SJSA1 (cell line): ENCODE measurements at regions not wholly inside any gene's neighbourhood (a gene's known extent, or its start where the extent isn't known, plus 50 kb on each side); places are given as distances from the start of the nearest gene placed in this dataset.

ENCODE experiments used
- DNase-seq, 2 experiments: peaks; one replicate each; pipeline ENCODE4 v3.0.0-alpha.2; 2015 to 2020; ENCODE audit warnings: low spot score in 2 of 2, low read depth in 1 of 2
- H3K27ac ChIP-seq: fragments of 250-450 bp; sonication (Bioruptor Pico); 2 replicates; pipeline ENCODE4 v1.5.1; 2020; ENCODE audit warnings: mild to moderate bottlenecking, moderate library complexity
- H3K27me3 ChIP-seq: fragments of 250-450 bp; sonication (Bioruptor Pico); replicated peaks from 2 replicates; pipeline ENCODE4 v1.5.1; 2020; ENCODE audit warnings: mild to moderate bottlenecking, moderate library complexity
- H3K36me3 ChIP-seq: fragments of 250-450 bp; sonication (Bioruptor Pico); 2 replicates; pipeline ENCODE4 v1.5.1; 2020; ENCODE audit warnings: mild to moderate bottlenecking
- H3K4me1 ChIP-seq: fragments of 250-450 bp; sonication (Bioruptor Pico); replicated peaks from 2 replicates; pipeline ENCODE4 v1.6.1; 2021; ENCODE audit warnings: mild to moderate bottlenecking
- H3K4me3 ChIP-seq: fragments of 250-450 bp; sonication (Bioruptor Pico); 2 replicates; pipeline ENCODE4 v1.5.1; 2020; ENCODE audit warnings: mild to moderate bottlenecking
- H3K9me3 ChIP-seq: fragments of 250-450 bp; sonication (Bioruptor Pico); replicated peaks from 2 replicates; pipeline ENCODE4 v1.5.1; 2020; ENCODE audit warnings: mild to moderate bottlenecking

DNA sequence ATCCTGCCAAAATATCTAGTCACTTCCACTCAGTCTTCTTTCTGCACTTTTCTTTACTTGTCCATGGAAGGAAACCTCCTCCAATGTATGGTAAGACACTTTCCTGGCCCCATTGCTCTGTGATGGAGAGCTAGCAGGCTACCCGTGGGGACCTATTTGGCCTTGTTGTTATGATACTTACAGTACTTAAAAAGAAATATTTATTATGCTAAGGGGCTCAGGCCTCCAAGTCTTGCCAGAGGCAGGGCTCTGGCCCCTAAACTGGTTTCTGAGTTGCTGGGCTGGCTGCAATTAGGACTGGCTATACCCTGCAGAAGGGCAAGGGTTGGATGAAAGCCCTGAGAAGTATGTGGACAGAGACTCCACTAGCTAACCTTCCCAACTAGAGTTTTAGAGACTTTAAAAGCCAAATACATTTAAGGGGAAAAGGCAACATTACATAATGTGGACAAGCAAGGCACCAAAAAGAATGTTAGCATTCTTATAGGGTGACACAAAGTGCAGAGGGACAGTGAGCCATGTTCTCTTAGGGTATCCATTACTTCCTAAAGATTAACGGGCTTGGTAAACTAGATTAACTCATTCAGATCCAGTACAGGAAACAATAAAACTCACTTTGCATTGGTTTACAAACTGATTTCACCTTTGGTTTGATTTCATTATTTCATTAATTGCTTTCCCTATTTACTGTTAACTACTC lies 84.9 kb upstream of the INHBA start:
- no peak for DNase-seq
- Histone ChIP-seq H3K4me3 (no peak overlapping the region), H3K27ac (no peak overlapping the region), H3K27me3 (no peaks in the 10 kb centered on the region), H3K36me3 (no peaks in the 10 kb centered on the region), H3K9me3 (no peaks in the 10 kb centered on the region), H3K4me1 (no peaks in the 10 kb centered on the region)

DNA sequence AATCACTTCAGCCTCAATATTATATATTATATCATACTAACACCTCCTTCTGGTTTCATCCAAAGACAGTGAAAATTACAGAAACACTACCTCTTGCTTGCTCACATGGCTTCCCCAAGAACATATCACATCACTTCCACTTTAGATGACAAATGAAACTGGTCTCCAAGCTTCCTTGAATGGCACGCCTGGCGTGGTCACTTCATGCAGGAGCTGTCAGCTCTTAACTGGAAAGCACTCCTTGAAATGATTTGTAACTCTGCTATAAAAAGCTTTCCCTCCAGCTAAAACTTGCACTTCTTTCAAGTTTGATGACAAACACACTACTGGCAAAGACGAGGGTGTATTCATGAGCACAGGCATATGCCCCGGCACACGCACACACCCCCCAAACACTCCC lies 84.1 kb upstream of the INHBA start:
- no peak overlapping the region for H3K27ac ChIP-seq
- H3K9me3 ChIP-seq, result no peaks in the 10 kb centered on the region
- no peaks in the 10 kb centered on the region for H3K27me3 ChIP-seq
- no peaks in the 10 kb centered on the region for H3K36me3 ChIP-seq
- no peaks in the 10 kb centered on the region for H3K4me1 ChIP-seq
- no peak for DNase-seq
- no peak overlapping the region for H3K4me3 ChIP-seq

DNA sequence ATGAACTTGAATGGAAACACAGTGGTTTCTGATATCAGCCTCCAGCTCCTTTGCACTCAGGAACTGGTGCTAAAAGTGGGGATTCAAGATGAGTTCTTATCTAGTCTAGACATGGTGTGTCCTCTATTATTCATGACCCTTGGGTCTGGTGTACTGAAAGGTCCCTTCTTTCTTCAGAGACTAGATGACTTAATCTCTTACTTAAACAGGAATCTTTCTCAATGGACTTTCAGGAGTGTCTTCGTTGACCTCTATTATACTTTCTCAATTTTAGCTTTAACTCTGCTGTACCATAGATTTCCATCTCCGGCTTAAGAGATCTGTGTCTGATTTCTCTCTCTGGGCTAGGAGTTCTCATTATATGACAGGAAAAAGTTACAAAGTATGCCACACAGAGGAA lies 83.5 kb upstream of the INHBA start:
- no peak overlapping the region for H3K27ac ChIP-seq
- no peaks in the 10 kb centered on the region for H3K36me3 ChIP-seq
- H3K9me3 ChIP-seq, result no peaks in the 10 kb centered on the region
- no peaks in the 10 kb centered on the region for H3K4me1 ChIP-seq
- H3K27me3 ChIP-seq, result no peaks in the 10 kb centered on the region
- no peak for DNase-seq
- no peak overlapping the region for H3K4me3 ChIP-seq

GRCh38 chr7:41785840-41786239 lies 83.0 kb upstream of the INHBA start:
- Histone ChIP-seq H3K4me1 (no peaks in the 10 kb centered on the region), H3K36me3 (no peaks in the 10 kb centered on the region), H3K4me3 (no peak overlapping the region), H3K27ac (no peak overlapping the region), H3K27me3 (no peaks in the 10 kb centered on the region), H3K9me3 (no peaks in the 10 kb centered on the region)
- no peak for DNase-seq

DNA sequence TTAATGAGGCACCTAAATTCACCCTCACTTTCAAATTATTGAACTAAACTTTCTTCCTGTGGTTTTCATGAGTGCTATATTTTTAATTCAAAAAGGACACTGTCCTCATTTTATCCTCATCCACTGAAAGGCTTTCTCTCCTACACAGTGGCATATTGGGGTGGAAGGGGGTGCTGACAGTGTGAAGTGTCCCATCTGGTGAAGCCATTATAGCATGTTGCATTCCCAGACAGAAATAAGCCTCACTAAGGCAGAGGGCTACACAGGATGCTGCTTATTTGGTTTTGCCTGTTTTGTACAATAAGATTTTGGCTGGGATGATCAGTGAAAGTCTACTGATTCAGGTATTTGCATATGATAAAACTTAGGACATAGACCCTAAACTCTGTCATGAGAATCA lies 82.4 kb upstream of the INHBA start:
- H3K27ac ChIP-seq, result no peak overlapping the region
- H3K9me3 ChIP-seq, result no peaks in the 10 kb centered on the region
- H3K4me3 ChIP-seq, result no peak overlapping the region
- no peak for DNase-seq
- H3K36me3 ChIP-seq, result no peaks in the 10 kb centered on the region
- H3K27me3 ChIP-seq, result no peaks in the 10 kb centered on the region
- H3K4me1 ChIP-seq, result no peaks in the 10 kb centered on the region; the same call in 1 of the 2 replicates

GRCh38 chr7:41779918-41780317 lies 77.0 kb upstream of the INHBA start:
- H3K4me3 ChIP-seq, result no peak overlapping the region
- DNase-seq, result no peak
- H3K9me3 ChIP-seq, result no peaks in the 10 kb centered on the region
- H3K27me3 ChIP-seq, result no peaks in the 10 kb centered on the region
- H3K4me1 ChIP-seq, result peaks cover 6% of the 10 kb centered on the region
- H3K36me3 ChIP-seq, result no peaks in the 10 kb centered on the region
- no peak overlapping the region for H3K27ac ChIP-seq

DNA sequence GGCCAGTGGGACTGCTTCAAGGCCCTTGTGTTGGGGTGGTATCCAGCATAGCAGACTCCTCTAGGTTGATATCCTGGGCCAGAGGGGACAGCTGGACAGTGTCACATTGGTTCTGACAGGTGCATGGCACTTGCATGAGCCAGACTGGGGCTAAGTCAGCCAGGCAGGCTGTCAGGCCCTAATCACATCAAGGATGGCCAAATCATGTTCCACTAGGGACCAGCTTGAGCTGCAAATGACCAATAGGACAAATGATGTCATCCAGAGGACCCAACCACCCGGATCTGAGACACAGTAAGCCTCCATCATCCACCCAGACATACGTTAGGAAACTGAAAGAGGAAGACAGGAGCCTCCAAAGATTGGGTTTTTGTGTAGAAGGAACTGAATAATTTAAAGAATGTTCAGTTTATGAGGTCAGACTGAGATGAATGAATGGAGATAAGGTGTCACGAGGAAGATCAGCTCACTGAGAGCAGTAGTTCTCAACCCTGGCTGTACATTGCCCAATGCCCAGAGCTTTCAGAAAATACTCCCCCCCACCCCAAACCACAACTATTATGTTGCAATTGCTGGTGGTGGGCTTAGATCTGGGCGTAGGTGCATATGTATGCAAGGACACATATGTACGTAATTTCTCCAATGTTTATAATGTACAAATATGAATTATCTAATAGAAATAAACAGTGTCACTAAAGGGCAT lies 75.2 kb upstream of the INHBA start:
- no peak for DNase-seq
- Histone ChIP-seq H3K27ac (no peak overlapping the region), H3K9me3 (no peaks in the 10 kb centered on the region)

DNA sequence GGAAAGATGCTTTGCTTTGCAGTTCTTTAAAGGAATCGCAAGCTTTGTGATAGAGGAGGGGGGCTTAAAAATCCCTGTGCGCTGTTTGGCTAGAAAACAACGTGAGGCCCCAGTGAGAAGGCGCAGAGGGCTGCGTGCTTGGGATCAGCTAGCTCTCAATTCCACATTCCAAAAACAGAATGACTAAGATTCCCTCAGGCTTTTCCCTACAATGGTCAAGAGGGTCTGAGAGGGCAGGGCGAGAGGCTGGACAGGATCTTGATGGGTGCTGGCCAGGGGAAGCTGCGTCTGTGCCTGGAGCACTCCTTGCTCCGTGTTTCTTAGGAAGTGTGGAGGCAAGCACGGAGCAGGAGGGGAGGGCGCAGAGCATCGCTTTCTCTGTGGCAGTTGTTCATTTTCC lies 72.1 kb upstream of the INHBA start:
- Histone ChIP-seq H3K4me1 (peaks cover 3% of the 10 kb centered on the region), H3K4me3 (no peak overlapping the region), H3K36me3 (no peaks in the 10 kb centered on the region), H3K27me3 (no peaks in the 10 kb centered on the region), H3K27ac (no peak overlapping the region), H3K9me3 (no peaks in the 10 kb centered on the region)
- DNase-seq, result no peak

More for the DNA sequence above, 75.2 kb upstream of the INHBA start:
- Histone ChIP-seq H3K4me3 (no peak overlapping the region), H3K27me3 (no peaks in the 10 kb centered on the region), H3K4me1 (peaks cover 6% of the 10 kb centered on the region), H3K36me3 (no peaks in the 10 kb centered on the region)

DNA sequence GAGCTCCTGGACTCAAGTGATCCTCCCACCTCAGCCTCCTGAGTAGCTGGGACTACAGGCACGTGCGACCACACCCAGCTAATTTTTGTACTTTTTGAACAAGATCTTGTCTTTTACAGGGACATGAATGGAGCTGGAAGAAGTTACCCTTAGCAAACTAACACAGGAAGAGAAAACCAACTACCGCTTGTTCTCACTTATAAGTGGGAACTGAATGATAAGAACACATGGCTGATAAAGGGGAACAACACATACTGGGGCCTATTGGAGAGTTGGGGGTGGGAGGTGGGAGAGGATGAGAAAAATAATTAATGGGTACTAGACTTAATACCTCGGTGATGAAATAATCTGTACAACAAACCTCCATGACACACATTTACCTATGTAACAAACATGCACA lies 70.9 kb upstream of the INHBA start:
- no peaks in the 10 kb centered on the region for H3K27me3 ChIP-seq
- no peaks in the 10 kb centered on the region for H3K36me3 ChIP-seq
- no peak for DNase-seq
- no peaks in the 10 kb centered on the region for H3K9me3 ChIP-seq
- H3K4me3 ChIP-seq, result no peak overlapping the region
- H3K4me1 ChIP-seq, result no peaks in the 10 kb centered on the region
- H3K27ac ChIP-seq, result no peak overlapping the region

DNA sequence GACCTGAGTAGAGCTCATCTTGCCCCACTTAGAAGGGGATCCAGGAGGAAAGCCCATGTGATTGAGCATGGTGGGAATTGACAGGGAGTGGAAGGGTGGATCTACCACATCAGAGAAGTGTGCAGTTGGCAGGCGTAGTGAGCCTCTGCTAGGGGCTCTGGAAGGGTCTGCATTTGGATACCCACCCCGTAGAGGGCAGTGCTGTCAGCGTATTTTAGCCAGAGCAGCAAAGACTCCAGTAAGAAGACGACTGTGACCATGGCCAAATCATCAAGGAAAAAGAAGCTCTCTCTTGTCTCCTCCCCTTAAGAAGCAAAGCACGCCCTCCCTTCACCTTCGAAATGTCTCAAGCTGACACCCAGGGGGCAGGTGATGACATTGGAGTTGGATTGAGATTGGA lies 68.8 kb upstream of the INHBA start:
- Histone ChIP-seq H3K27ac (no peak overlapping the region), H3K9me3 (no peaks in the 10 kb centered on the region), H3K36me3 (no peaks in the 10 kb centered on the region), H3K4me1 (no peaks in the 10 kb centered on the region), H3K4me3 (no peak overlapping the region), H3K27me3 (no peaks in the 10 kb centered on the region)
- no peak for DNase-seq

DNA sequence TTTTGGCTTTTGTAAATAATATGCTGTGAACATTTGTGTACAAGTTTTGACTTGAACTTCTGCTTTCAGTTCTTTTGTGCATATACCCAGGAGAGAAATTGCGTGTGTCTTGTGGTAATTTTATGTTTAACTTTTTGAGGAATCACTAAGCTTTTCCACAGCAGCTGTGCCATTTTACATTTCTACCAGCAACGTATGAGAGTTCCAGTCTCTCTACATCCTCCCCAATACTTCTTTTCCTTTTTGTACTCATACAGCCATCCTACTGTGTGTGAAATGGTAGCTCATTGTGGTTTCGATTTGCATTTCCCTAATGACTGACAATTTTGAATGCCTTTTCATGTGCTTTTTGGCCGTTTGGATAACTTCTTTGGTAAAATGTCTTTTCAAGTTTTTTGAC lies 66.3 kb upstream of the INHBA start:
- Histone ChIP-seq H3K4me1 (no peaks in the 10 kb centered on the region), H3K27me3 (no peaks in the 10 kb centered on the region), H3K27ac (no peak overlapping the region), H3K9me3 (no peaks in the 10 kb centered on the region), H3K4me3 (no peak overlapping the region), H3K36me3 (no peaks in the 10 kb centered on the region)
- no peak for DNase-seq

DNA sequence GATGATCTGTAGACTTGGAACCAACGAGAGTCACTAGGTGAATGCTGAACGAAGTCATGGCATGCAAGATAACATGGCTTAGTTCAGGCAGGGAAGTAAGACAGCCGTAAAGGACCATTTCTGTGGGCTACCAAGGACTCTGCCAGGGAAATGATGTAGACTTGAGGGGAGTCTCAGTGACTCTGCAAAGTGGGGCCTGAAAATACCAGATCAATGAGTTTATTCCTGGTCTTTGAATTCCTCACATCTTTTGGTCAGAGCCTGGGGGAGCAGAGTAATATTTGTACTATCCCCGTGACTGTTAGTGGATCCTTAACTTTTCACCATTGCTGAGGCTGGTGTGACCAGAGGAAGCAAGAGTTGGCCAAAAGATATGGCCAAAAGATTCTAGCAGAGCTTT lies 60.7 kb upstream of the INHBA start:
- no peak overlapping the region for H3K4me3 ChIP-seq
- H3K4me1 ChIP-seq, result no peaks in the 10 kb centered on the region
- H3K27ac ChIP-seq, result no peak overlapping the region
- H3K27me3 ChIP-seq, result no peaks in the 10 kb centered on the region
- no peaks in the 10 kb centered on the region for H3K36me3 ChIP-seq
- H3K9me3 ChIP-seq, result no peaks in the 10 kb centered on the region
- DNase-seq, result no peak

GRCh38 chr7:41762641-41763040 lies 59.8 kb upstream of the INHBA start:
- Histone ChIP-seq H3K27ac (no peak overlapping the region), H3K9me3 (no peaks in the 10 kb centered on the region), H3K36me3 (no peaks in the 10 kb centered on the region), H3K27me3 (no peaks in the 10 kb centered on the region), H3K4me1 (no peaks in the 10 kb centered on the region), H3K4me3 (no peak overlapping the region)
- no peak for DNase-seq

DNA sequence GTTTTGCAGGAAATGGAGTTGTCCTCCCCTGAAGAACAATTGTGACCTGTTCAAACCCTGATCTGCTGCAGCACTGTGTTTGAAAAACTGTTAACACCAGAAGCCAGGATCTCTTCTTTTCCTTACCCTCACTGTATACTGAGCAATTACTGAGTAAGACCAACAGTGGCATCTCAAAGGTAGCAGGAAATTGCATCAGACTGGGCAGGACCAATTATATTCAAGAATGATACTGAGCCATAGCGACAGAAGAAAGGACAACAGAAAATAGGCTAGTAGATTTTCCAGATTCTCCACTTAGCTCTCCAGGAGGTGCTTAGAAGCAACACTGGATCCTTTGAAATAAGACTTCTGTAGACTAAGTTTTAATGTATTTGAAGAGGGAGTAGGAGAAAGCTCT lies 57.4 kb upstream of the INHBA start:
- no peaks in the 10 kb centered on the region for H3K36me3 ChIP-seq
- no peaks in the 10 kb centered on the region for H3K9me3 ChIP-seq
- H3K27me3 ChIP-seq, result no peaks in the 10 kb centered on the region
- no peaks in the 10 kb centered on the region for H3K4me1 ChIP-seq
- H3K4me3 ChIP-seq, result no peak overlapping the region
- H3K27ac ChIP-seq, result no peak overlapping the region
- no peak for DNase-seq

DNA sequence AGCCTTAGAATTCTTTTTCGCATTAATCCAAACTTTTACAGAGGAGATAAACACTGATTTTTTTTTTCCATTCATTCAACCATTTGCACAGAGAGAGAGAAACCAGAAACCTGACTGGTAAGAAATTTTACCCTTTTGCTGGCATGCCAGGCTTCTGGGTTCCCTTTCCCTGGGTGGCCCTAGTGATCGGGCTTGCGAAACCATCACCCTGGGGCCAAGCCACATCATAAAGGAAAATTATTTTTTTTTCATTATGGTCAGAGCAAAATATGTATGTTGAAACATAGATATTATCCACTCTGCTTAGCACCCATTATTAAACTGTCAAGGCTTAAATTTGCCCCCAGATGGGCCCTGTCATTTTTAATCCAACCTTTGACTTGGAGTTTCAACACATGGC lies 55.4 kb upstream of the INHBA start:
- Histone ChIP-seq H3K27me3 (no peaks in the 10 kb centered on the region), H3K4me1 (no peaks in the 10 kb centered on the region), H3K27ac (no peak overlapping the region), H3K36me3 (no peaks in the 10 kb centered on the region), H3K4me3 (no peak overlapping the region), H3K9me3 (no peaks in the 10 kb centered on the region)
- no peak for DNase-seq
